Astrocyte of the cerebellum (primary cell): ENCODE measurements at regions not wholly inside any gene's neighbourhood (a gene's known extent, or its start where the extent isn't known, plus 50 kb on each side); places are given as distances from the start of the nearest gene placed in this dataset.
A peak's percentile ranks its signal among the peaks of the same experiment; 100 is the strongest.

Experiments
- DNase-seq: peaks from one replicate; pipeline ENCODE4 v3.0.0-alpha.2; 2011; ENCODE audit warnings: low read depth
- H3K4me3 ChIP-seq: 2 replicates; pipeline ENCODE4 v1.5.1; 2011; ENCODE audit warnings: mild to moderate bottlenecking, low read depth, low read length, moderate library complexity
- in situ Hi-C: cut with HindIII; loops from 2 replicates; pipeline ENCODE4 v1.10.0; 2017; ENCODE audit warnings: low sequenced_read_pairs
- TF ChIP-seq, protein P1 (sequence below): IDR thresholded peaks from 2 replicates; pipeline ENCODE4 v1.5.1; 2012; ENCODE audit warnings: low read length, low read depth, moderate library complexity, mild to moderate bottlenecking; ENCODE audit errors: missing control alignments

DNA sequence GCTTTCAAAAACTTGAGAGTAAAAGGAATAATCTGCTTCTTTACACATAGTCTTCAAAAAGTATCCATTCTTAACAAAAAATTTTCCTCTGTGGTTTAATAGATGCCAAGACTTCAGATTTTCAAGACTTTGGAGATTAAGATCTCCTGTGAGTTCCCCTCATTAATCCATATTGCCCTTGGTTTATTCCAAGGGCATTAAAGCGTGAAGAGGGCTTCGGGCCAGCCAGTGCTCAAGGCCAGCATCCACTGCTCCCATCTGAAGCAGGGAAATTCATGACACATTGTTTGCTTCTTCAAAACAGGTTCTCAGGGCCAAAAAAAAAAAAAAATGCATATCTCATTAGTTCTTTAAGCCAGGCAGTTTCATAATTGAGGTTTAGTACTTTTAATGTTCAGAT is 137.3 kb upstream of the RHOBTB1 start:
- no peak overlapping the region for H3K4me3 ChIP-seq
- DNase-seq: peak; percentile 53
- in situ Hi-C loops: no loop called here
- TF ChIP-seq, protein P1, sequence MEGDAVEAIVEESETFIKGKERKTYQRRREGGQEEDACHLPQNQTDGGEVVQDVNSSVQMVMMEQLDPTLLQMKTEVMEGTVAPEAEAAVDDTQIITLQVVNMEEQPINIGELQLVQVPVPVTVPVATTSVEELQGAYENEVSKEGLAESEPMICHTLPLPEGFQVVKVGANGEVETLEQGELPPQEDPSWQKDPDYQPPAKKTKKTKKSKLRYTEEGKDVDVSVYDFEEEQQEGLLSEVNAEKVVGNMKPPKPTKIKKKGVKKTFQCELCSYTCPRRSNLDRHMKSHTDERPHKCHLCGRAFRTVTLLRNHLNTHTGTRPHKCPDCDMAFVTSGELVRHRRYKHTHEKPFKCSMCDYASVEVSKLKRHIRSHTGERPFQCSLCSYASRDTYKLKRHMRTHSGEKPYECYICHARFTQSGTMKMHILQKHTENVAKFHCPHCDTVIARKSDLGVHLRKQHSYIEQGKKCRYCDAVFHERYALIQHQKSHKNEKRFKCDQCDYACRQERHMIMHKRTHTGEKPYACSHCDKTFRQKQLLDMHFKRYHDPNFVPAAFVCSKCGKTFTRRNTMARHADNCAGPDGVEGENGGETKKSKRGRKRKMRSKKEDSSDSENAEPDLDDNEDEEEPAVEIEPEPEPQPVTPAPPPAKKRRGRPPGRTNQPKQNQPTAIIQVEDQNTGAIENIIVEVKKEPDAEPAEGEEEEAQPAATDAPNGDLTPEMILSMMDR: no peak

GRCh38 chr10:61078542-61079275 is 134.7 kb upstream of the RHOBTB1 start:
- in situ Hi-C loops: no loop called here
- no peak overlapping the region for H3K4me3 ChIP-seq
- TF ChIP-seq, protein P1: no peak
- no peak for DNase-seq

- TF ChIP-seq, protein P1: no peak
- no peak overlapping the region for H3K4me3 ChIP-seq
- in situ Hi-C loops: no loop called here
- no peak for DNase-seq
Observed at GRCh38 chr10:61076572-61077114, 132.7 kb upstream of the RHOBTB1 start.

- TF ChIP-seq, protein P1: no peak
- in situ Hi-C loops: no loop called here
- no peak overlapping the region for H3K4me3 ChIP-seq
- DNase-seq: no peak
Observed at GRCh38 chr10:61073391-61073790, 129.4 kb upstream of the RHOBTB1 start.

DNA sequence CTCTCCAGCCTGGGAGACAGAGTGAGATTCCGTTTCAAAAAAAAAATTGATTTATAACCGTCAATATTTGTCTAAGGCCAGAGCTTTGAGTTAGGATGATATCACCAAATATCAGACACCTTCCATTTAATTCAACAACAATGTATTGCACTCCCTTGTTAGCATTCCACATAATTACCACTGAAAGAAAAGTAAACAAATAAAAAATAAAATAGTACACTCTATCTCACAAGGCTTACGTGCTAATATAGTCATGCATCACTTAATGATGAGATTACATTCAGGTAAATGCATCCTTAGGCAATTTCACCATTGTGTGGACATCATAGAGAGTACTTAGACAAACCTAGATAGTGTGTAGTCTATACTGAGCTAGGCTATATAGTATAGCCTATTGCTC is 127.6 kb upstream of the RHOBTB1 start:
- in situ Hi-C loops: no loop called here
- TF ChIP-seq, protein P1: no peak
- DNase-seq: no peak
- H3K4me3 ChIP-seq: no peak overlapping the region

GRCh38 chr10:61068471-61068870 is 124.5 kb upstream of the RHOBTB1 start:
- in situ Hi-C loops: no loop called here
- H3K4me3 ChIP-seq: no peak overlapping the region
- TF ChIP-seq, protein P1: no peak
- DNase-seq: no peak
